B cell (primary cell): ENCODE measurements at regions not wholly inside any gene's neighbourhood (a gene's known extent, or its start where the extent isn't known, plus 50 kb on each side); places are given as distances from the start of the nearest gene placed in this dataset.
"Not testable (repeated sequence)": the region's sequence is repeated elsewhere in the genome, so short reads cannot be mapped to it uniquely, and the experiment has no call there.

Source experiments
- EZH2 ChIP-seq: IDR thresholded peaks from 2 replicates; pipeline ENCODE4 v1.6.1; 2012; ENCODE audit warnings: borderline replicate concordance, low read depth, mild to moderate bottlenecking, moderate library complexity, low read length; ENCODE audit not compliant: insufficient read depth, poor library complexity, severe bottlenecking
- TF ChIP-seq, protein P1 (sequence below): fragments of 200-600 bp; IDR thresholded peaks from one replicate; pipeline ENCODE4 v1.8.0; 2022; ENCODE audit warnings: antibody characterized with exemption, mild to moderate bottlenecking

DNA sequence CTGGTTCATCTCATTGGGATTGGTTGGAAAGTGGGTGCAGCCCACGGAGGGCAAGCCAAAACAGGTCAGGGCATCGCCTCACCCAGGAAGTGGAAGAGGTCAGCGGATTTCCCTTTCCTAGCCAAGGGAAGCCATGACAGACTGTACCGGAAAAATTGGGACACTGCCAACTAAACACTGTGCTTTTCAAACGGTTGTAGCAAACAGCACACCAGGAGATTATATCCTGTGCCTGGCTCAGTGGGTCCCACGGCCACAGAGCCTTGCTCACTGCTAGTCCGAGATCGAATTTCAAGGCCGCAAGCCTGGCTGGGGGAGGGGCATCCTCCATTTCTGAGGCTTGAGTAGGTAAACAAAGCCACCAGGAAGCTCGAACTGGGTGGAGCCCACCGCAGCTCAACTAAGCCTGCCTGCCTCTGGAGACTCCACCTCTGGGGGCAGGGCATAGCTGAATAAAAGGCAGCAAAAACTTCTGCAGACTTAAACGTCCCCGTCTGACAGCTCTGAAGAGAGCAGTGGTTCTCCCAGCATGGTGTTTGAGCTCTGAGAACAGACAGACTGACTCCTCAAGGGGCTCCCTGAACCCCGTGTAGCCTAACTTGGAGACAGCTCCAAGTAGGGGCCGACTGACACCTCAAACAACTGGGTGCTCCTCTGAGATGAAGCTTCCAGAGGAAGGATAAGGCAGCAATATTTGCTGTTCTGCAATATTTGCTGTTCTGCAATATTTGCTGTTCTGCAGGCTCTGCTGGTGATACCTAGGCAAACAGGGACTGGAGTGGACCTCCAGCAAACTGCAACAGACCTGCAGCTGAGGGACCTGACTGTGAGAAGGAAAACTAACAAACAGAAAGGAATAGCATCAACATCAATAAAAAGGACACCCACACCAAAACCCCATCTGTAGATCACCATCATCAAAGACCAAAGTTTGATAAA lies 191.0 kb upstream of the IRAK1BP1 start:
- TF ChIP-seq, protein P1, sequence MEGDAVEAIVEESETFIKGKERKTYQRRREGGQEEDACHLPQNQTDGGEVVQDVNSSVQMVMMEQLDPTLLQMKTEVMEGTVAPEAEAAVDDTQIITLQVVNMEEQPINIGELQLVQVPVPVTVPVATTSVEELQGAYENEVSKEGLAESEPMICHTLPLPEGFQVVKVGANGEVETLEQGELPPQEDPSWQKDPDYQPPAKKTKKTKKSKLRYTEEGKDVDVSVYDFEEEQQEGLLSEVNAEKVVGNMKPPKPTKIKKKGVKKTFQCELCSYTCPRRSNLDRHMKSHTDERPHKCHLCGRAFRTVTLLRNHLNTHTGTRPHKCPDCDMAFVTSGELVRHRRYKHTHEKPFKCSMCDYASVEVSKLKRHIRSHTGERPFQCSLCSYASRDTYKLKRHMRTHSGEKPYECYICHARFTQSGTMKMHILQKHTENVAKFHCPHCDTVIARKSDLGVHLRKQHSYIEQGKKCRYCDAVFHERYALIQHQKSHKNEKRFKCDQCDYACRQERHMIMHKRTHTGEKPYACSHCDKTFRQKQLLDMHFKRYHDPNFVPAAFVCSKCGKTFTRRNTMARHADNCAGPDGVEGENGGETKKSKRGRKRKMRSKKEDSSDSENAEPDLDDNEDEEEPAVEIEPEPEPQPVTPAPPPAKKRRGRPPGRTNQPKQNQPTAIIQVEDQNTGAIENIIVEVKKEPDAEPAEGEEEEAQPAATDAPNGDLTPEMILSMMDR: not testable (repeated sequence)
- TF ChIP-seq EZH2: not testable (repeated sequence)
